Gastrocnemius medialis (tissue), 4 donors: ENCODE measurements at regions not wholly inside any gene's neighbourhood (a gene's known extent, or its start where the extent isn't known, plus 50 kb on each side); places are given as distances from the start of the nearest gene placed in this dataset.

Experiments
- ATAC-seq, 2 donors: fragments of 150-250 bp; one replicate each; pipeline ENCODE4 v1.9.1; 2016
- DNase-seq, 2 donors: peaks; one replicate each; pipeline ENCODE4 v3.0.0-alpha.2; 2019
- H3K27ac ChIP-seq, 4 donors: fragments of 200-600 bp; sonication (generic); 1 replicate in 1 of 4; 2 replicates in 3 of 4; pipeline ENCODE4 v1.5.1; 2016 to 2018; ENCODE audit warnings: mild to moderate bottlenecking in 2 of 4, moderate library complexity in 1 of 4
- H3K27me3 ChIP-seq, 3 donors: fragments of 200-600 bp; sonication (generic) in 2 of 3; 1 replicate in 1 of 3; 2 replicates in 2 of 3; pipeline versions ENCODE4 v1.5.1 to v1.6.0; 2016 to 2019; ENCODE audit warnings: mild to moderate bottlenecking in 1 of 3, moderate library complexity in 1 of 3
- H3K36me3 ChIP-seq, 2 donors: fragments of 200-600 bp; sonication (generic) in 1 of 2; one replicate each; pipeline ENCODE4 v1.5.1; 2017 to 2018
- H3K4me1 ChIP-seq, 2 donors: fragments of 200-600 bp; sonication (generic) in 1 of 2; one replicate each; pipeline ENCODE4 v1.5.1; 2016 to 2017; ENCODE audit warnings: mild to moderate bottlenecking in 2 of 2
- H3K4me3 ChIP-seq, 4 donors: fragments of 200-600 bp; sonication (generic) in 3 of 4; 1 replicate in 1 of 4; 2 replicates in 3 of 4; pipeline ENCODE4 v1.5.1; 2016 to 2019; ENCODE audit warnings: mild to moderate bottlenecking in 2 of 4
- H3K9me3 ChIP-seq, 3 donors: fragments of 200-600 bp; sonication (generic) in 2 of 3; 1 replicate in 1 of 3; 2 replicates in 2 of 3; pipeline ENCODE4 v1.5.1; 2016 to 2019
- POLR2A ChIP-seq, 2 donors: fragments of 450-650 bp; IDR thresholded peaks; one replicate each; pipeline ENCODE4 v1.6.1; 2017; ENCODE audit warnings: antibody characterized with exemption in 2 of 2, mild to moderate bottlenecking in 2 of 2, moderate library complexity in 2 of 2
- in situ Hi-C, 4 donors: fragments of 200-750 bp; cut with MboI; loops; one replicate each; pipeline versions ENCODE4 v1.15.0 to v1.8.0; 2017; ENCODE audit warnings: low sequenced_read_pairs in 4 of 4
- intact Hi-C: fragments of 100-400 bp; cut with DNase I; formaldehyde crosslinking; loops from one replicate; pipeline ENCODE4 v1.15.1; 2023; ENCODE audit warnings: low total_unique reads
- TF ChIP-seq, protein P1 (sequence below), 5 experiments: fragments of 450-650 bp in 3 of 5; fragments of 200-600 bp in 2 of 5; sonication (generic) in 2 of 5; IDR thresholded peaks in 4 of 5; conservative IDR thresholded peaks in 1 of 5; 1 replicate in 4 of 5; 2 replicates in 1 of 5; pipeline ENCODE4 v1.5.1; 2016 to 2019; ENCODE audit warnings: antibody characterized with exemption in 5 of 5, mild to moderate bottlenecking in 3 of 5, moderate library complexity in 3 of 5

DNA sequence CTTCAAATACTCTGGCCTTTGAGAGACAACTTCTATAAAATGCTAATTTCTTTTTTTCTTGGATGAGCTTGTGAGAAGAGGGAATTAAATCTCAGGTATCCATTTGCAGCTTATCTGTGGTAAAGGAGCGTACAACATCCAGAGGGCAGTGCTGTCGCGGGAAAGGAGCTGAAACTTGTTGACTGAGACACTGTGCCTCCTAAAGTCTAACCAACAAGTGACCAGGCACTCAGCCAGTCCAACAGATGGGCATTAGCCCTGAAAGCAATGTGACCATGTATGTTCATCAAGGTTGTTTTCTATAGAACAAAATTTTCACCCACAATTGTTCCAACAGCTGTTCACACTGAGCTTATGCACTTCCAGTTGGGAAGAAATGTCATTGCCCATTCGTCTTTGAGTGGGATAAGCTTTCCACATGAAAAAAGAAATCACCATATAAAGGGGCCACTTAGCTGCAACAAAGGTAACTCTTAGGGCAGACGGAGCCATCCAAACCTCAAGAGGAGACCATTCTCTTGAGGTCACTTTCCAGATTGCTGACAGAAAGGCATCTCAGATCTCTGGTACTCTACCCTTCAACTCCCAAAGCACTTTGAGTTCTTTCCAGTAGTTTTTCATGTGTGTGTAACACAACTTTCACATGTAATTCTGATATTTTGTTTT, 244.8 kb upstream of the NEIL3 start:
- ATAC-seq (no peak), DNase-seq (no peak)
- H3K4me1 ChIP-seq: no peaks in the 10 kb centered on the region
- no peak overlapping the region for H3K27ac ChIP-seq
- H3K27me3 ChIP-seq: no peaks in the 10 kb centered on the region
- no peaks in the 10 kb centered on the region for H3K36me3 ChIP-seq
- H3K9me3 ChIP-seq: no peaks in the 10 kb centered on the region
- TF ChIP-seq, protein P1, sequence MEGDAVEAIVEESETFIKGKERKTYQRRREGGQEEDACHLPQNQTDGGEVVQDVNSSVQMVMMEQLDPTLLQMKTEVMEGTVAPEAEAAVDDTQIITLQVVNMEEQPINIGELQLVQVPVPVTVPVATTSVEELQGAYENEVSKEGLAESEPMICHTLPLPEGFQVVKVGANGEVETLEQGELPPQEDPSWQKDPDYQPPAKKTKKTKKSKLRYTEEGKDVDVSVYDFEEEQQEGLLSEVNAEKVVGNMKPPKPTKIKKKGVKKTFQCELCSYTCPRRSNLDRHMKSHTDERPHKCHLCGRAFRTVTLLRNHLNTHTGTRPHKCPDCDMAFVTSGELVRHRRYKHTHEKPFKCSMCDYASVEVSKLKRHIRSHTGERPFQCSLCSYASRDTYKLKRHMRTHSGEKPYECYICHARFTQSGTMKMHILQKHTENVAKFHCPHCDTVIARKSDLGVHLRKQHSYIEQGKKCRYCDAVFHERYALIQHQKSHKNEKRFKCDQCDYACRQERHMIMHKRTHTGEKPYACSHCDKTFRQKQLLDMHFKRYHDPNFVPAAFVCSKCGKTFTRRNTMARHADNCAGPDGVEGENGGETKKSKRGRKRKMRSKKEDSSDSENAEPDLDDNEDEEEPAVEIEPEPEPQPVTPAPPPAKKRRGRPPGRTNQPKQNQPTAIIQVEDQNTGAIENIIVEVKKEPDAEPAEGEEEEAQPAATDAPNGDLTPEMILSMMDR (IDR thresholded peaks at IDR 0.05 in 4 of 5, conservative IDR thresholded peaks at IDR 0.05 in 1 of 5): no peak
- TF ChIP-seq POLR2A (IDR thresholded peaks at IDR 0.05): no peak
- intact Hi-C loops (no loop called here), in situ Hi-C loops (no loop called here)
- no peak overlapping the region for H3K4me3 ChIP-seq

GRCh38 chr4:177066746-177067145, 242.9 kb upstream of the NEIL3 start:
- H3K36me3 ChIP-seq: no peaks in the 10 kb centered on the region
- TF ChIP-seq, protein P1 (IDR thresholded peaks at IDR 0.05 in 4 of 5, conservative IDR thresholded peaks at IDR 0.05 in 1 of 5): no peak
- TF ChIP-seq POLR2A (IDR thresholded peaks at IDR 0.05): no peak
- H3K27ac ChIP-seq: no peak overlapping the region
- H3K4me3 ChIP-seq: no peak overlapping the region
- intact Hi-C loops: no loop called here
- no peaks in the 10 kb centered on the region for H3K27me3 ChIP-seq
- no peaks in the 10 kb centered on the region for H3K4me1 ChIP-seq
- in situ Hi-C loops: no loop called here
- no peaks in the 10 kb centered on the region for H3K9me3 ChIP-seq
- ATAC-seq (no peak), DNase-seq (no peak)

- no peaks in the 10 kb centered on the region for H3K27me3 ChIP-seq
- no peak overlapping the region for H3K4me3 ChIP-seq
- TF ChIP-seq POLR2A (IDR thresholded peaks at IDR 0.05): no peak
- TF ChIP-seq, protein P1 (IDR thresholded peaks at IDR 0.05 in 4 of 5, conservative IDR thresholded peaks at IDR 0.05 in 1 of 5): no peak
- H3K27ac ChIP-seq: no peak overlapping the region
- ATAC-seq: no peak
- in situ Hi-C loops: no loop called here
- H3K4me1 ChIP-seq: no peaks in the 10 kb centered on the region
- no peak for DNase-seq
- intact Hi-C loops: no loop called here
- H3K9me3 ChIP-seq: no peaks in the 10 kb centered on the region
- H3K36me3 ChIP-seq: no peaks in the 10 kb centered on the region
Measured at GRCh38 chr4:177070533-177071058, 239.1 kb upstream of the NEIL3 start.

- H3K4me3 ChIP-seq: no peak overlapping the region
- H3K9me3 ChIP-seq: no peaks in the 10 kb centered on the region
- in situ Hi-C loops (no loop called here), intact Hi-C loops (no loop called here)
- H3K27me3 ChIP-seq: no peaks in the 10 kb centered on the region
- H3K36me3 ChIP-seq: no peaks in the 10 kb centered on the region
- no peaks in the 10 kb centered on the region for H3K4me1 ChIP-seq
- DNase-seq: no peak
- H3K27ac ChIP-seq: no peak overlapping the region
- no peak for TF ChIP-seq POLR2A (IDR thresholded peaks at IDR 0.05)
- TF ChIP-seq, protein P1 (IDR thresholded peaks at IDR 0.05 in 4 of 5, conservative IDR thresholded peaks at IDR 0.05 in 1 of 5): no peak
- ATAC-seq: no peak
Measured at GRCh38 chr4:177077095-177077971, 232.3 kb upstream of the NEIL3 start.
